ENCODE measurements at regions not wholly inside any gene's neighbourhood (a gene's known extent, or its start where the extent isn't known, plus 50 kb on each side); places are given as distances from the start of the nearest gene placed in this dataset.
"Not testable (repeated sequence)": the region's sequence is repeated elsewhere in the genome, so short reads cannot be mapped to it uniquely, and the experiment has no call there.

GRCh38 chr15:67927501-67928168 lies 87.8 kb upstream of the RNU6-1 start:
- DNase-seq: no peak
- TF ChIP-seq POLR2A (IDR thresholded peaks at IDR 0.05; ENCODE audit: low read length) (no peak), GATA1 (IDR thresholded peaks at IDR 0.05; ENCODE audit: low read depth, low read length) (no peak)

GRCh38 chr15:67928666-67929065 lies 88.8 kb upstream of the RNU6-1 start:
- TF ChIP-seq GATA1 (IDR thresholded peaks at IDR 0.05; ENCODE audit: low read depth, low read length) (no peak), POLR2A (IDR thresholded peaks at IDR 0.05; ENCODE audit: low read length) (no peak)
- DNase-seq: no peak

GRCh38 chr15:67930720-67931119 lies 90.9 kb upstream of the RNU6-1 start:
- TF ChIP-seq GATA1 (IDR thresholded peaks at IDR 0.05; ENCODE audit: low read depth, low read length) (no peak), POLR2A (IDR thresholded peaks at IDR 0.05; ENCODE audit: low read length) (no peak)
- DNase-seq: no peak

- DNase-seq: no peak
- no peak for TF ChIP-seq GATA1 (IDR thresholded peaks at IDR 0.05; ENCODE audit: low read depth, low read length)
- no peak for TF ChIP-seq POLR2A (IDR thresholded peaks at IDR 0.05; ENCODE audit: low read length)
Observed at GRCh38 chr15:67931861-67932260, 92.0 kb upstream of the RNU6-1 start.

GRCh38 chr15:67934126-67934525 lies 94.3 kb upstream of the RNU6-1 start:
- not testable (repeated sequence) for DNase-seq

- TF ChIP-seq GATA1 (IDR thresholded peaks at IDR 0.05; ENCODE audit: low read depth, low read length) (no peak), POLR2A (IDR thresholded peaks at IDR 0.05; ENCODE audit: low read length) (no peak)
Observed at GRCh38 chr15:67935244-67935643, 95.4 kb upstream of the RNU6-1 start.

GRCh38 chr15:67936258-67936657 lies 96.4 kb upstream of the RNU6-1 start:
- no peak for DNase-seq
- TF ChIP-seq GATA1 (IDR thresholded peaks at IDR 0.05; ENCODE audit: low read depth, low read length) (no peak), POLR2A (IDR thresholded peaks at IDR 0.05; ENCODE audit: low read length) (no peak)

More at GRCh38 chr15:67935244-67935643, 95.4 kb upstream of the RNU6-1 start:
- no peak for DNase-seq

GRCh38 chr15:67937153-67937761 lies 97.4 kb upstream of the RNU6-1 start:
- no peak for DNase-seq
- TF ChIP-seq POLR2A (IDR thresholded peaks at IDR 0.05; ENCODE audit: low read length) (no peak), GATA1 (IDR thresholded peaks at IDR 0.05; ENCODE audit: low read depth, low read length) (no peak)

GRCh38 chr15:67939179-67939578 lies 99.3 kb upstream of the RNU6-1 start:
- not testable (repeated sequence) for DNase-seq

- not testable (repeated sequence) for DNase-seq
Observed at GRCh38 chr15:67939588-67940323, 99.9 kb upstream of the RNU6-1 start.

GRCh38 chr15:67940324-67940719 lies 100.5 kb upstream of the RNU6-1 start:
- TF ChIP-seq POLR2A (IDR thresholded peaks at IDR 0.05; ENCODE audit: low read length) (no peak), GATA1 (IDR thresholded peaks at IDR 0.05; ENCODE audit: low read depth, low read length) (no peak)
- DNase-seq: no peak

- no peak for DNase-seq
Observed at GRCh38 chr15:67941648-67942310, 101.9 kb upstream of the RNU6-1 start.

GRCh38 chr15:67943475-67943874 lies 103.6 kb upstream of the RNU6-1 start:
- no peak for DNase-seq
- TF ChIP-seq POLR2A (IDR thresholded peaks at IDR 0.05; ENCODE audit: low read length) (no peak), GATA1 (IDR thresholded peaks at IDR 0.05; ENCODE audit: low read depth, low read length) (no peak)

More at GRCh38 chr15:67941648-67942310, 101.9 kb upstream of the RNU6-1 start:
- TF ChIP-seq GATA1 (IDR thresholded peaks at IDR 0.05; ENCODE audit: low read depth, low read length): no peak
- TF ChIP-seq POLR2A (IDR thresholded peaks at IDR 0.05; ENCODE audit: low read length): no peak

- DNase-seq: no peak
- TF ChIP-seq GATA1 (IDR thresholded peaks at IDR 0.05; ENCODE audit: low read depth, low read length) (no peak), POLR2A (IDR thresholded peaks at IDR 0.05; ENCODE audit: low read length) (no peak)
Observed at GRCh38 chr15:67944010-67944641, 104.3 kb upstream of the RNU6-1 start.

All from erythroblast (primary cell).